ENCODE measurements at regions not wholly inside any gene's neighbourhood (a gene's known extent, or its start where the extent isn't known, plus 50 kb on each side); places are given as distances from the start of the nearest gene placed in this dataset.
"Not testable (repeated sequence)": the region's sequence is repeated elsewhere in the genome, so short reads cannot be mapped to it uniquely, and the experiment has no call there.

GRCh38 chr5:142221091-142221860 is 103.5 kb downstream of the SPRY4 start:
- DNase-seq, result no peak

- DNase-seq, result no peak
Measured at GRCh38 chr5:142219146-142219545, 105.7 kb downstream of the SPRY4 start.

- no peak for DNase-seq
Measured at GRCh38 chr5:142216931-142217330, 107.9 kb downstream of the SPRY4 start.

GRCh38 chr5:142215915-142216681 is 107.5 kb downstream of the NDFIP1 start:
- no peak for DNase-seq

GRCh38 chr5:142213077-142213476 is 104.5 kb downstream of the NDFIP1 start:
- no peak for DNase-seq

GRCh38 chr5:142211918-142212317 is 103.3 kb downstream of the NDFIP1 start:
- no peak for DNase-seq

GRCh38 chr5:142210864-142211412 is 102.4 kb downstream of the NDFIP1 start:
- peak in 1 of 2 experiments; percentile 7 for DNase-seq

- no peak for DNase-seq
Measured at GRCh38 chr5:142210011-142210410, 101.4 kb downstream of the NDFIP1 start.

- DNase-seq, result no peak
Measured at GRCh38 chr5:142208777-142209312, 100.3 kb downstream of the NDFIP1 start.

- DNase-seq, result not testable (repeated sequence)
Measured at GRCh38 chr5:142208244-142208643, 99.7 kb downstream of the NDFIP1 start.

- no peak for DNase-seq
Measured at GRCh38 chr5:142206801-142207200, 98.2 kb downstream of the NDFIP1 start.

- no peak for DNase-seq
Measured at GRCh38 chr5:142204219-142204618, 95.6 kb downstream of the NDFIP1 start.
